ENCODE measurements at regions not wholly inside any gene's neighbourhood (a gene's known extent, or its start where the extent isn't known, plus 50 kb on each side); places are given as distances from the start of the nearest gene placed in this dataset.
"Not testable (repeated sequence)": the region's sequence is repeated elsewhere in the genome, so short reads cannot be mapped to it uniquely, and the experiment has no call there.

GRCh38 chr9:78668148-78668832, 371.4 kb downstream of the PSAT1 start:
- DNase-seq (ENCODE audit: low read depth in 2 of 2) = no peak

- DNase-seq (ENCODE audit: low read depth in 2 of 2) = no peak
Observed at GRCh38 chr9:78669591-78669990, 372.7 kb downstream of the PSAT1 start.

- DNase-seq (ENCODE audit: low read depth in 2 of 2) = no peak
Observed at GRCh38 chr9:78671785-78672184, 374.9 kb downstream of the PSAT1 start.

GRCh38 chr9:78674874-78675273, 377.9 kb downstream of the PSAT1 start:
- no peak for DNase-seq (ENCODE audit: low read depth in 2 of 2)

- DNase-seq (ENCODE audit: low read depth in 2 of 2) = no peak
Observed at GRCh38 chr9:78676009-78676408, 379.1 kb downstream of the PSAT1 start.

GRCh38 chr9:78676623-78677022, 379.7 kb downstream of the PSAT1 start:
- DNase-seq (ENCODE audit: low read depth in 2 of 2) = no peak

- DNase-seq (ENCODE audit: low read depth in 2 of 2) = no peak
Observed at GRCh38 chr9:78677326-78677725, 380.4 kb downstream of the PSAT1 start.

- no peak for DNase-seq (ENCODE audit: low read depth in 2 of 2)
Observed at GRCh38 chr9:78678877-78679276, 382.0 kb downstream of the PSAT1 start.

- no peak for DNase-seq (ENCODE audit: low read depth in 2 of 2)
Observed at GRCh38 chr9:78680196-78680595, 383.3 kb downstream of the PSAT1 start.

- DNase-seq (ENCODE audit: low read depth in 2 of 2) = no peak
Observed at GRCh38 chr9:78682216-78682615, 385.3 kb downstream of the PSAT1 start.

- no peak for DNase-seq (ENCODE audit: low read depth in 2 of 2)
Observed at GRCh38 chr9:78685471-78685870, 388.5 kb downstream of the PSAT1 start.

- DNase-seq (ENCODE audit: low read depth in 2 of 2) = no peak
Observed at GRCh38 chr9:78688796-78689195, 391.9 kb downstream of the PSAT1 start.

- no peak for DNase-seq (ENCODE audit: low read depth in 2 of 2)
Observed at GRCh38 chr9:78691542-78691941, 394.6 kb downstream of the PSAT1 start.

- no peak for DNase-seq (ENCODE audit: low read depth in 2 of 2)
Observed at GRCh38 chr9:78692871-78693270, 395.9 kb downstream of the PSAT1 start.

GRCh38 chr9:78694974-78695373, 398.0 kb downstream of the PSAT1 start:
- DNase-seq (ENCODE audit: low read depth in 2 of 2) = no peak

GRCh38 chr9:78695519-78695918, 398.6 kb downstream of the PSAT1 start:
- DNase-seq (ENCODE audit: low read depth in 2 of 2) = no peak

- DNase-seq (ENCODE audit: low read depth in 2 of 2) = no peak
Observed at GRCh38 chr9:78697618-78698017, 400.7 kb downstream of the PSAT1 start.

- no peak for DNase-seq (ENCODE audit: low read depth in 2 of 2)
Observed at GRCh38 chr9:78698371-78698770, 401.4 kb downstream of the PSAT1 start.

GRCh38 chr9:78699217-78699616, 402.3 kb downstream of the PSAT1 start:
- DNase-seq (ENCODE audit: low read depth in 2 of 2) = not testable (repeated sequence)

GRCh38 chr9:78704153-78704552, 407.2 kb downstream of the PSAT1 start:
- DNase-seq (ENCODE audit: low read depth in 2 of 2) = not testable (repeated sequence)

- no peak for DNase-seq (ENCODE audit: low read depth in 2 of 2)
Observed at GRCh38 chr9:78707080-78707479, 410.2 kb downstream of the PSAT1 start.

GRCh38 chr9:78707481-78707991, 410.6 kb downstream of the PSAT1 start:
- no peak for DNase-seq (ENCODE audit: low read depth in 2 of 2)

GRCh38 chr9:78712903-78713613, 416.1 kb downstream of the PSAT1 start:
- no peak for DNase-seq (ENCODE audit: low read depth in 2 of 2)

All from stimulated activated CD8-positive, alpha-beta memory T cell treated with anti-CD3 and anti-CD28 coated beads, Interleukin-7, amount 100 ng/mL, for 1 hour (primary cell).